ENCODE measurements at regions not wholly inside any gene's neighbourhood (a gene's known extent, or its start where the extent isn't known, plus 50 kb on each side); places are given as distances from the start of the nearest gene placed in this dataset.

DNA sequence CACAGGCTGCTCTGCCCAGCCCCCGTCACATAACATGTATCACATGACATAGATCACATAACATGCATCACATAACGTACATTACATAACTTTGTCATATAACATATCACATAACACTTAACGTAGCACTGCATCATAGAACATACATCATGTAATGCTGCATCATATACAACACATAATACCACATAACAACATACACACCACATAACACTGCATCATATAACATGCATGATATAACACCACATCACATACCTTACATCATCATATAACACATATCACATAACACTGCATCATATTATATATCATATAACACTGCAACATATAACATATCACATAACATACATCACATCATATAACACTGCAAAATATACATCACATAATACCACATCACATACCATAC is 83.8 kb downstream of the AXIN2 start:
- H3K36me3 ChIP-seq: no peaks in the 10 kb centered on the region
- no peaks in the 10 kb centered on the region for H3K9me3 ChIP-seq (replicated peaks)
- DNase-seq (ENCODE audit: low read depth in 1 of 2, low spot score in 2 of 2): no peak
- no peak overlapping the region for H3K27ac ChIP-seq
- no peaks in the 10 kb centered on the region for H3K4me1 ChIP-seq (replicated peaks)
- no peak overlapping the region for H3K4me3 ChIP-seq
- H3K27me3 ChIP-seq (replicated peaks): peaks cover 8% of the 10 kb centered on the region

DNA sequence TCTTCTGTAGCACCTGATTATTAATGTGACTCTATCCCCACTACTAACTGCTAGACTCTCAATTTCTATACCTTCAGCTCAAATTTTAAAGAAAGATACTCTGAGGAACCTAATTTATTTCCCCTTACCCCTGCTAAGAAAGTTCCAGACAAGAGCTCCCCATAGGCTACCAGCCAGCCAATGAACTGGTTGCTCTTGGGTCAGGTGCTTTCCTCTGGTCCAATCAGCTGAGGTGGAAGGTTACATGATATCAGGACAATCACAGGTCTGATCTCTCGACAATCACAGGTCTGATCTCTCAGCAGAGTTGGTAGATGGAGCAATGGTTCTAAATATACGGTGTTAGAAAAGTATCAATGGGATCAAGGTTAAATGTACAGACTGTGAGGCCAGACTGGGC is 86.8 kb downstream of the AXIN2 start:
- no peak overlapping the region for H3K27ac ChIP-seq
- H3K9me3 ChIP-seq (replicated peaks): no peaks in the 10 kb centered on the region
- H3K4me3 ChIP-seq: no peak overlapping the region
- H3K36me3 ChIP-seq: no peaks in the 10 kb centered on the region
- H3K4me1 ChIP-seq (replicated peaks): no peaks in the 10 kb centered on the region
- DNase-seq (ENCODE audit: low read depth in 1 of 2, low spot score in 2 of 2): no peak
- H3K27me3 ChIP-seq (replicated peaks): peaks cover 8% of the 10 kb centered on the region

DNA sequence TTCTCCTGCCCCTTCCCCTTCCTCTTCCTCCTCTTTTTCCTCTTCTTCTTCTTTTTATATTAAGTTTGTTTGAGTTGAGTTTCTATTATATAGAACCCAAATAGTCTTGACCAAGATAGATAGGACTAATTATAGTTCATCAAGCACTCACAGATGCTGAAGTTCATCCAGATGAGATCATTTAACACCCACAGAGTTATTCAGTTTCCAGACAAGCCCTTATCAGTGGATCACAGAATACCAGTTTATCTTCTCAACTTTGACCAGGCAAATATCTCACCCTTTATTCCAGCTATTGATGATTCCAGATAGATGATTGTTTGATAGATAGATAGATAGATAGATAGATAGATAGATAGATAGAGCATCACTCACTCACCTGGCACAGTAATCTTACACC is 87.5 kb downstream of the AXIN2 start:
- no peaks in the 10 kb centered on the region for H3K4me1 ChIP-seq (replicated peaks)
- peaks cover 8% of the 10 kb centered on the region for H3K27me3 ChIP-seq (replicated peaks)
- no peaks in the 10 kb centered on the region for H3K36me3 ChIP-seq
- H3K9me3 ChIP-seq (replicated peaks): no peaks in the 10 kb centered on the region
- no peak for DNase-seq (ENCODE audit: low read depth in 1 of 2, low spot score in 2 of 2)
- no peak overlapping the region for H3K4me3 ChIP-seq
- H3K27ac ChIP-seq: no peak overlapping the region

DNA sequence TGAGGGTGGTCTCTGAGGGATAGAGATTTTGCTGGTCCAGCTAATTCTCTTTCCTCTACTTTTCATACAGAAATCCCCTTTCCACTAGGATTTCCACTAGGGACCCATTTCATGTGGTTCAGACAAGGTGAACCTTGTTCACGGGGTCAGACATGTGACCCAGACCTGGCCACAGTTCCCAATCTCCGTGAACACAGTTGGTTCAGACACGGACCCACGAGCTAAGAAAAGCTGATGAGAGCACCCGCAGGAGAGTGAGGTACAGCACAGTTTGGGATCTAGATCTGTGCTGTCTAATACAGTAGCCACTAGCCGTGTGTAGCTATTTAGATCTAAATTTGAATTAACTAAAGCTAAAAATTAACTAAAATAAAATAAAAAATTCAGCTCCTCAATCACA is 88.1 kb downstream of the AXIN2 start:
- no peak overlapping the region for H3K4me3 ChIP-seq
- no peak overlapping the region for H3K27ac ChIP-seq
- H3K36me3 ChIP-seq: no peaks in the 10 kb centered on the region
- no peaks in the 10 kb centered on the region for H3K9me3 ChIP-seq (replicated peaks)
- no peaks in the 10 kb centered on the region for H3K4me1 ChIP-seq (replicated peaks)
- DNase-seq (ENCODE audit: low read depth in 1 of 2, low spot score in 2 of 2): no peak
- peaks cover 8% of the 10 kb centered on the region for H3K27me3 ChIP-seq (replicated peaks)

DNA sequence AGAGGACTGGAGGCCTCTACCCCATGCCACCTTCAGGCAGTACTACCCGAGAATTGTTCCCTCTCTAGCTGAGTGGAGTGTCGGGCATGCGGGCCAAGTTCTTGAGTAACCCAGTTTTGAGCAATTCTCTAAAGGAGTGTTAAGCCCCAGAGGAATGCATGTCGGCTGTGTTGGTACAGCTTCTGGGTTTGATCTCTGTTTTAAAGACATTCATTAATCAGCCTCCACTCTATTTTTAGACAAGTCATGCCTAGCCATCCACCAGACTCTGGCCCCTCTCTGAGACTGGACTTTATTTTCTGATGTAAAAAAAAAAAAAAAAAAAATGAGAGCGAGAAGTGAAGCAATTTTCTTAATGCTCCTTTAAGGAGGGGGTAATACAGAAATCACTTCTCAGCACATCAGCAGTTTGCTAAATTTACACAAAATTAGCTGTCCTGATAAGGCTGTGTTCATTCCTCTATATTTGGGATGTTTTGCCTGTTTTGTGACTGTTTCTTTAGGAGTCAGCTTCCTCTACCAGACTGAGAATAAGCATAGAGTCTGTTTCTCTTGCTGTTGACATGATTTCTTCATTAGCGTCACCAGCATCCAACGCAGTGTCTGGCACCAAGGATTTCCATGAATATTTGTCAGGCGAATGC is 88.7 kb downstream of the AXIN2 start:
- DNase-seq (ENCODE audit: low read depth in 1 of 2, low spot score in 2 of 2): no peak
- Histone ChIP-seq H3K36me3 (no peaks in the 10 kb centered on the region), H3K27me3 (replicated peaks) (peaks cover 8% of the 10 kb centered on the region), H3K27ac (no peak overlapping the region), H3K9me3 (replicated peaks) (no peaks in the 10 kb centered on the region), H3K4me1 (replicated peaks) (no peaks in the 10 kb centered on the region), H3K4me3 (no peak overlapping the region)

DNA sequence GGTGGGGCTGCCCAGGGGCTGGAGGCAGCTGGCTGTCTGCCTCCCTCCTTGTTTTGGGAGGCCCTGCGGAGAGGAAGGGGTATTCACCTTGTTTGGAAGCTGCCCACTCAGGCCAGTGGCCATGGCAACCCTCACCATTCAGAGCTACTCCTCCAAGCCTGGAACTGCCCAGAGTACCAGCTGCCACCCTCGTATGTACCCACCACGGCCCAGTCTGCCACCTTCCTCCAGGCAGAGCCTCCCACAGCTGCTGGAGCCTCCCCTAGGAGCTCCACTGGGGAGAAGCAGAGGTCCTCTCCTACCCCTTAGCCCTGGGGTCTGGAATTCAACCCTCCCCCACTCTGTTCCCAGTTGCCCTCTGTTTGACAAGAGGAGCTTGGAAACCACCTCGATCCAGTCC is 90.7 kb downstream of the AXIN2 start:
- Histone ChIP-seq H3K36me3 (no peaks in the 10 kb centered on the region), H3K27me3 (replicated peaks) (peaks cover 8% of the 10 kb centered on the region), H3K27ac (no peak overlapping the region), H3K4me3 (no peak overlapping the region), H3K9me3 (replicated peaks) (no peaks in the 10 kb centered on the region), H3K4me1 (replicated peaks) (no peaks in the 10 kb centered on the region)
- no peak for DNase-seq (ENCODE audit: low read depth in 1 of 2, low spot score in 2 of 2)

DNA sequence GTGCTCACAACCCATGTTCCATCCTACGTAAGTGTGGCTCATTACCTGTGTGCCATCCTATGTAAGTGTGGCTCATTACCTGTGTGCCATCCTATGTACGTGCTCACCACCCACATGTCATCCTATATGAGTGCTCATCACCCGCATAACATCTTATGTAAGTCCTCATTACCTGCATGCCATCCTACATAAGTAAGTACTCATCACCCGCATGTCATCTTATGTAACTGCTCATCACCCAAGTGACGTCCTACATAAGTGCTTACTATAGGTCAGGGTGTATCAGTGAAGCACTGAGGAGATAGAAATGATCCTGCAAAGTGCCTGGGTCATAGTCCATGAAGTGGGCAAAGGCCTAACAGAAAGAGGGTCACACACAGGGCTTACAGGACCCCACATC is 93.1 kb downstream of the AXIN2 start:
- Histone ChIP-seq H3K4me1 (replicated peaks) (no peaks in the 10 kb centered on the region), H3K36me3 (no peaks in the 10 kb centered on the region), H3K9me3 (replicated peaks) (no peaks in the 10 kb centered on the region), H3K4me3 (no peak overlapping the region), H3K27me3 (replicated peaks) (peaks cover 4% of the 10 kb centered on the region; the same call in 1 of the 2 replicates), H3K27ac (no peak overlapping the region)
- no peak for DNase-seq (ENCODE audit: low read depth in 1 of 2, low spot score in 2 of 2)

DNA sequence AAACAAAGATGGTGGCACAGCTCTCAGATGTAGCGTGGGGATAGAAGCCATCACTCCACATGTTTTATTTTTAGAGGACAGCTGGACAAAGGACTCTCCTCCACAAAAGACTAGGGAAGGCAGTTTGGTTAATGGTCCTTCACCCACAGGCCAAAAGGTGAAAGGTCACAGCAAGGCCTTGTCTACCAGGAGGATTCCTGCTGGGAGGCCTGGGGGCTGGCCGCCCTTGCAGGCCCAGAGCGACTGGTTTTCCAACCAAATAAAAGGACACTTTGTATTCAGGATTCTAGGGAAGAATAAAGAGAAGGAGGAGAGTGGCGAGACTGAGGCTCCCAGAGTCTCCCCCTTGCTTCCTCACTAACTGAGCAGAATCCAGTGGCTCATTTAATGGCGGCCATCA is 94.3 kb downstream of the AXIN2 start:
- H3K27ac ChIP-seq: no peak overlapping the region
- no peaks in the 10 kb centered on the region for H3K36me3 ChIP-seq
- no peaks in the 10 kb centered on the region for H3K9me3 ChIP-seq (replicated peaks)
- H3K4me3 ChIP-seq: no peak overlapping the region
- DNase-seq (ENCODE audit: low read depth in 1 of 2, low spot score in 2 of 2): no peak
- H3K4me1 ChIP-seq (replicated peaks): no peaks in the 10 kb centered on the region
- 0 out of 2 replicates have a peak, but pooled peaks cover 2% of the 10 kb centered on the region for H3K27me3 ChIP-seq (replicated peaks)

DNA sequence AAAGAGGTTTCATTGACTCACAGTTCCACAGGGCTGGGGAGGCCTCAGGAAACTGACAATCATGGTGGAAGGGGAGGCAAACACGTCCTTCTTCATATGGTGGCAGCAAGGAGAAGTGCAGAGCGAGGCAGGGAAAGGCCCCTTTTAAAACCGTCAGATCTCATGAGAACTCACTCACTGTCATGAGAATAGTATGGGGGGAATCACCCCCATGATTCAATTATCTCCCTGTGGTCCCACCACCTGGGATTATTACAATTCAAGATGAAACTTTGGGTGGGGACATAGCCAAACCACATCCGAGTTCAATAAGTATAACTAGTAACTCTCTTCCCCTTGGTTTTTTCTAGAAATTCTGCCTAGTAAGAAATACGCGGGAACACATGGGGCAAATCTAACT is 94.9 kb downstream of the AXIN2 start:
- Histone ChIP-seq H3K4me1 (replicated peaks) (no peaks in the 10 kb centered on the region), H3K4me3 (no peak overlapping the region), H3K27ac (no peak overlapping the region), H3K36me3 (no peaks in the 10 kb centered on the region), H3K27me3 (replicated peaks) (0 out of 2 replicates have a peak, but pooled peaks cover 2% of the 10 kb centered on the region), H3K9me3 (replicated peaks) (no peaks in the 10 kb centered on the region)
- no peak for DNase-seq (ENCODE audit: low read depth in 1 of 2, low spot score in 2 of 2)

DNA sequence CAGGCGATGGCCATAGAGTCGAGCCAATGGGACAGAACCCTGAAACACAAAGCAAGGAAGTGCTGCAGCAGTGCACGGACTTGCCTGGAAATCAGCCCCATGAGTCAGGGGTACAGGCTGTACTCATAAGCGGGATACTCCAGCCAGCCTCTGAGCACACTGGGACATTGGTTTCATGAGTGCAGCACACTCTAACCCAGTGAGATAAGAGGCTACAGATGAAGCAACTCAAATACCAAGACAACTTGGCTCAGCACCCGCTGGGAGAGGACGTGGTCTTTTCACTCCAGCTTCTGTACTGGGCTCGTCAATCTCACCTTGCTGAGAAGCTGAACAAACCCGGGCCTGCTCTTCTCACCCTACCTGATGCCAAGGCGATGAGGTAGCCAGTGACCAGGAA is 98.2 kb downstream of the AXIN2 start:
- DNase-seq (ENCODE audit: low read depth in 1 of 2, low spot score in 2 of 2): no peak
- Histone ChIP-seq H3K4me1 (replicated peaks) (no peaks in the 10 kb centered on the region), H3K9me3 (replicated peaks) (no peaks in the 10 kb centered on the region), H3K27me3 (replicated peaks) (0 out of 2 replicates have a peak, but pooled peaks cover 2% of the 10 kb centered on the region), H3K4me3 (no peak overlapping the region), H3K36me3 (no peaks in the 10 kb centered on the region), H3K27ac (no peak overlapping the region)

DNA sequence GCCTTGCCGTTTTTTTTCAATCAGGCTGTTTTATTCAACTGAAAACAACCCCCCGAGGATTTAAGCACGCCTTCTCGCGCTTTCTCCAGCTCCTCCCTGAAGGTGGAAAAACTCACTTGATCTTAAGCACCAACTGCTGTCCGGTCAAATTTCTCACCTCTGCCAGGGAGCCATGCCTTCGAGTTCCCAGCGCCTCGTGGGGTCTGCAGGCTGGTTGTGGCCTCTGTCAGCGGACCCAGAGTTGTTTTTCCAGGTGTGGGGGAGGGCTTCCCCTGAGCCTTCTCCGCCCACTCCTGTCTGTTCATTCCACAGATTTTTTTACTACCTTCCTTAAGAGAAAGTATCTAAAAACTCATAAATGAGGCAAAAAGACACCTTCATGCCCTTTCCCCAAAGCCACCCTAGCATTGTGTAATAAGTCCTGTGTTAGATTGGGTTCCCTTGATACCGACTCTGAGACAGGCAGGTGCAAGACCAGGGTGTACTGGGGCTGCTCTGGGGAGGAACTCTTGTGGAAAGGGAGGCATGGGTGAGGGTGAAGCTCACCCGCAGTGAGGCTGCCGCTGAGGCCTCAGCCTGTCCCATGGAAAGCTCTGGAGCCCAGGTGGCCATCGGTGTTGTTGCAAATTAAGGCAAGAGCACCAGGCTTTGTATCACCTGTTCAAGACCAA is 101.6 kb downstream of the AXIN2 start:
- no peak for DNase-seq (ENCODE audit: low read depth in 1 of 2, low spot score in 2 of 2)
- Histone ChIP-seq H3K36me3 (no peaks in the 10 kb centered on the region), H3K4me3 (no peak overlapping the region), H3K4me1 (replicated peaks) (no peaks in the 10 kb centered on the region), H3K9me3 (replicated peaks) (no peaks in the 10 kb centered on the region), H3K27ac (no peak overlapping the region), H3K27me3 (replicated peaks) (0 out of 2 replicates have a peak, but pooled peaks cover 5% of the 10 kb centered on the region)

DNA sequence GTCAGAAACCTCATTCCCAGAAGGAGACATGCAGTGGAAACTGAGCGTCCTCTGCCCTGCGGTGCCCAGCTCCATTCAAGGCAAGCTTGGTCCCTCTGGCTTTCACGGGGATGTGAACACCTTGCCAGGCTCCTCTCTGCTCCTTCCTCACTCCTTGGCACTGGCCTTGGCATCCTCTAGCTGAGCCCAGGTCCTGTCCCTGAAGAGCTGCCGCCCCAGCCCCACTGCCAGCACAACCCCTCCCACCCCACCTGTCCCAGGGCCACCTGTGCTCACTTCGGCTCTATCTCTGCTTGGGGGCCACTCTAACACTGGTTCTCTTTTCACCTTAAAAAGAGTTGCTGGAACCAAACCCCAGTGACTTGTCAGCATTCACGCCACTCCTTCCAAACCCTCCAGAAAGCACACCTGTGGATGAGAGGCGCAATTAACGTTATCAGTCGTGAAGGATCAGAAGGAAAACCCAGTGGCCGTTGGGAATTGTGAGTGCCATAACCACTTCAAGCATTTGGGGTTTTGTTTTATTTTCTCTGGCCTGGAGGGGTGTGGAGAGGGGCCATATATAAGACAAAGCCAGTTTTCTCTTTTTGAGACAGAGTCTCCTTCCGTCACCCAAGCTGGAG is 103.7 kb downstream of the AXIN2 start:
- H3K36me3 ChIP-seq: no peaks in the 10 kb centered on the region
- no peak overlapping the region for H3K27ac ChIP-seq
- H3K9me3 ChIP-seq (replicated peaks): no peaks in the 10 kb centered on the region
- H3K27me3 ChIP-seq (replicated peaks): 0 out of 2 replicates have a peak, but pooled peaks cover 5% of the 10 kb centered on the region
- DNase-seq (ENCODE audit: low read depth in 1 of 2, low spot score in 2 of 2): no peak
- H3K4me1 ChIP-seq (replicated peaks): no peaks in the 10 kb centered on the region
- H3K4me3 ChIP-seq: no peak overlapping the region

DNA sequence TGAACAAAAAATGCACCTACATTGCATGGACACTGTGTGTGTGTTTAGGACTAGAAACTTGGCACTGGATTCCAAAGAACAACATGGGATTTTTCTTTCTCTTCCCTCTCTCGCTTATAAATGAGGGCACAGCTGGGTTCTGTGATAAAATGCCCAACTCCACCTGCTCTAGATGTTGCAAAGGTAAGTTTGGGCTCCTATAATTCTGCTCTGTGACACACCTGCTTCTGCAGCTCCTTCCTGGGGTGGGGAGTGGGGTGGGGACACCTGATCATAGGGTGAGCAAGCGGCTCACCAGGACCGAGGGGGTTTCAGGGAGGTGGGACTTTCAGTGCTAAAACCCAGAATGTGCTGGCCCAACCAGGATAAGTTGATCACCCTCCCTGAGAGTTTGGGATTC is 104.3 kb downstream of the AXIN2 start:
- no peaks in the 10 kb centered on the region for H3K4me1 ChIP-seq (replicated peaks)
- no peak overlapping the region for H3K27ac ChIP-seq
- H3K4me3 ChIP-seq: no peak overlapping the region
- H3K36me3 ChIP-seq: no peaks in the 10 kb centered on the region
- 0 out of 2 replicates have a peak, but pooled peaks cover 3% of the 10 kb centered on the region for H3K27me3 ChIP-seq (replicated peaks)
- DNase-seq (ENCODE audit: low read depth in 1 of 2, low spot score in 2 of 2): no peak
- H3K9me3 ChIP-seq (replicated peaks): no peaks in the 10 kb centered on the region

DNA sequence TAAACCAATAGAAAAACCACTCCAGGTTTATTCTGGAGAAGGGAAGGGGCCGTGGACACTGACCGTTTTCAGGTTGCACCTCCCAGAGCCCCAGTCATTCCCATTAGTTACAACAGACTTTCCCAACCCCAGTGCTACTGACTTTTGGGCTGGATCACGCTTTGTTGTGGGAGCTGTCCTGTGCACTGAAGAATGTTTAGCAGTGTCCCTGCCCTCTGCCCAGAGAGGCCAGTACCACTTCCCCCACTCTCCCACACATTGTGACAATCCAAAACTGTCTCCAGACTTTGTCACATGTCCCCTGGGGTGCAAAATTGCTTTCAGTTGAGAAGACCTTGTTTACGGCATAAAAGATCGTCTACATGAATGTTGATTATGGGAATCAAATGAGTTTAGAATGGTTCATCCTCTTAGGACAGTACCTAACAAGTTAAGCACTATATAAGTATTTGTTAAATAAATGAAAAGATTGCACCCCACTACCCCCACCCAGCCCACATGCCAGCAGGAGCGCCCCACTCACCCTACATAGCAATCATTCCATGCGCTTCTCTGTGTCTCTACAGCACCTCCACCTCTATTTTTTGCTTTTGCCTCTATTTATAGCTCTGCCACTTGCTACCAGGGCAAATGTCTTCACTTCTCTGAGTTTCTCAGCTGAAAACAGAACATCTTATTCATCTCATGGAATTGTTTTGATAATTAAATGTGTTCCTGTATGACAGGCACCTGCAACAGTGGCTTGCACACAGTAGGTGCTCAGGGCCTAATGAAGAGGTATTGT is 104.9 kb downstream of the AXIN2 start:
- H3K27me3 ChIP-seq (replicated peaks): 0 out of 2 replicates have a peak, but pooled peaks cover 3% of the 10 kb centered on the region
- H3K36me3 ChIP-seq: no peaks in the 10 kb centered on the region
- H3K9me3 ChIP-seq (replicated peaks): no peaks in the 10 kb centered on the region; the same call in 1 of the 2 replicates
- H3K4me1 ChIP-seq (replicated peaks): no peaks in the 10 kb centered on the region
- H3K4me3 ChIP-seq: no peak overlapping the region
- no peak overlapping the region for H3K27ac ChIP-seq
- no peak for DNase-seq (ENCODE audit: low read depth in 1 of 2, low spot score in 2 of 2)
